GM10266 (cell line): ENCODE measurements at regions not wholly inside any gene's neighbourhood (a gene's known extent, or its start where the extent isn't known, plus 50 kb on each side); places are given as distances from the start of the nearest gene placed in this dataset.

Source experiments
- DNase-seq: peaks from one replicate; pipeline ENCODE4 v3.0.0; 2012; ENCODE audit errors: extremely low spot score
- TF ChIP-seq, protein P1 (sequence below): IDR thresholded peaks from 2 replicates; pipeline ENCODE4 v1.5.1; 2012; ENCODE audit warnings: mild to moderate bottlenecking, low read depth; ENCODE audit not compliant: control insufficient read depth, insufficient read depth; ENCODE audit errors: missing control alignments

DNA sequence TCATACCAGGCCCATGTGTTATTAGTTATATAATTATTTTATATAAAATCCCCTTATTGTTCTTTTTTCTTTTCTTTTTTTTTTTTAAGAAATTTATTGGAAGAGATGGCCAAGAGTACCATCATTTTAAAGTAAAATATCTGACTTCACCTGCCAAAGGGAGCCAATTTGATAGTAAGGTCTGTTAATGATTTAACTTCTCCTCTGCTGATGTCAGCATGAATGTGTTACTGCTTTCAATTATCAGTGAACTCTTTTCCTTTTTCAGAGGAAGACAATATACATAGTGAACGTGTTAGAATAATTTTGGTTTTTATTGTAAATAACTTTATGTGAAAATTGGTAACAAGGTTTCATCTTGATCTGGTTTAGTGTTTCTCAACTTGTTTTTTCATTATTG lies 409.6 kb downstream of the SH3GL2 start:
- DNase-seq: no peak
- TF ChIP-seq, protein P1, sequence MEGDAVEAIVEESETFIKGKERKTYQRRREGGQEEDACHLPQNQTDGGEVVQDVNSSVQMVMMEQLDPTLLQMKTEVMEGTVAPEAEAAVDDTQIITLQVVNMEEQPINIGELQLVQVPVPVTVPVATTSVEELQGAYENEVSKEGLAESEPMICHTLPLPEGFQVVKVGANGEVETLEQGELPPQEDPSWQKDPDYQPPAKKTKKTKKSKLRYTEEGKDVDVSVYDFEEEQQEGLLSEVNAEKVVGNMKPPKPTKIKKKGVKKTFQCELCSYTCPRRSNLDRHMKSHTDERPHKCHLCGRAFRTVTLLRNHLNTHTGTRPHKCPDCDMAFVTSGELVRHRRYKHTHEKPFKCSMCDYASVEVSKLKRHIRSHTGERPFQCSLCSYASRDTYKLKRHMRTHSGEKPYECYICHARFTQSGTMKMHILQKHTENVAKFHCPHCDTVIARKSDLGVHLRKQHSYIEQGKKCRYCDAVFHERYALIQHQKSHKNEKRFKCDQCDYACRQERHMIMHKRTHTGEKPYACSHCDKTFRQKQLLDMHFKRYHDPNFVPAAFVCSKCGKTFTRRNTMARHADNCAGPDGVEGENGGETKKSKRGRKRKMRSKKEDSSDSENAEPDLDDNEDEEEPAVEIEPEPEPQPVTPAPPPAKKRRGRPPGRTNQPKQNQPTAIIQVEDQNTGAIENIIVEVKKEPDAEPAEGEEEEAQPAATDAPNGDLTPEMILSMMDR: no peak

DNA sequence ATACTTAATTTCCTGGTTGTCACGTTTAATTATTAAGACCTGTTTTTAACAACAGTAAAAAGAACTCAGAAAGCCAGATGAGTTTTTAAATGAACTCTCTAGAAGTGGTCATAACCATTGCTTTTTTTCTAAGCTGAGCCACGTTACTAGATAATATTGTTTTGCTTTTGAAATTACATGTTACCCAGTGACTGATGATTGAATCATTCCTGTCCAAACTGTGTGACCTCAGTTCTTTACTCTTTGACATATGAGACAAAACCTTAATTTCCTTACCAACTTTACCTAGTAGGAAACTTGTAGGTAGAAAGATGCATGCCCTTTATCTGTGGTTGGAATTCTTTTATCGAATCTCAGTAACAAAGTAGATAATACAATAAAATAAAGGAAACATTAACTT lies 411.7 kb downstream of the SH3GL2 start:
- TF ChIP-seq, protein P1: no peak

DNA sequence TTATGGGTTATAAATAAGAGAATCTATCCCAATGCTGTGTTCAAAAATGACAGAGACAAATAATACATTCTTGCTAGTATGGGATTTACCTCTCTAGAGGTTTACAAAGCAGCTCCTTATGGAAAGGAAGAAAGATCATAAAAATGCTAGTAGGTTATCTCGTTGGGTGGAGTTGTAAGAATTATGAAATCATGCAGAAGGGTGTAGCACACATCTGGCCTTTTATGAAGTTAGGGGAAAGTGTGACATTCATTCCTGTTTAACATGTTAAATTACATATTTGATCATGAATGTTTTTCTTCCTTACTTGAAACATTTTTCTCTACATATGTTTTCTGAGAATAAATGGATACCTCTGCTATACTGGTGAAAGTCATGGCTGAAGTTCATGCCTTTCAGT lies 414.2 kb downstream of the SH3GL2 start:
- DNase-seq: no peak
- TF ChIP-seq, protein P1: no peak

More for the DNA sequence above, 411.7 kb downstream of the SH3GL2 start:
- DNase-seq: no peak

DNA sequence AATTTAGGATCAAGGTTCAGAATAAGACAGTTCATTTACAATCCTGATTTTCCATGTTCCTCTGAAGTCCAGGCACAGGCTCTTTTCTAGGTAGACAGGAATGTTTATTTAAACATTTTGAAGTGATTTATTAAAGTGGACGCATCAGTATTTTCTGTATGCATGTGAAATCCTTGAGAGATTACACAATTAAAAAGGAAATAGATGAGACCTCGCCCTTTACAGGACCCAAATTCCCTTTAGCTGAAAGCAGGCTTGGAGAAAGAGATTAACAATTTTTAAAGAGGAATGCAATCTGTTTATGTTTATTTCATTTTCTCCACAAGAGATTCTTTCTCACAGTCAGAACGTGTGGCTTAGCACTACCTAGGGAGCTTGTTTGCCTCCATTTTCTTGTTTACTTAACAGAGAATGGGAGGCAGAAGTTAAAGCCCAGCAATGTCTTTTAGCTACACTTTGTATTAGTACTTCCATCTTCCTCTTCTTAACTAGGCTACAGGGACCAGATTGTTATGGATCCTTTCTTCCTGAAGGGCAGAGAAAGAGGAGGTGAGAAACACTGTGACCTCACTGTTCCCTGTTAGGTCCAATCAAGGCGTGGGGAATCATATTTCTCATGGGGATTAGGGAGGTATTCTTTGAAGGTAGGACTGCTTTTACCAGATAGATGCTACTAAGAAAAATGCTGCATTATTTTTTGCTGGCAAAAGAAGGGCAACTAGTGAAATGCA lies 416.0 kb downstream of the SH3GL2 start:
- TF ChIP-seq, protein P1: no peak
- DNase-seq: no peak

DNA sequence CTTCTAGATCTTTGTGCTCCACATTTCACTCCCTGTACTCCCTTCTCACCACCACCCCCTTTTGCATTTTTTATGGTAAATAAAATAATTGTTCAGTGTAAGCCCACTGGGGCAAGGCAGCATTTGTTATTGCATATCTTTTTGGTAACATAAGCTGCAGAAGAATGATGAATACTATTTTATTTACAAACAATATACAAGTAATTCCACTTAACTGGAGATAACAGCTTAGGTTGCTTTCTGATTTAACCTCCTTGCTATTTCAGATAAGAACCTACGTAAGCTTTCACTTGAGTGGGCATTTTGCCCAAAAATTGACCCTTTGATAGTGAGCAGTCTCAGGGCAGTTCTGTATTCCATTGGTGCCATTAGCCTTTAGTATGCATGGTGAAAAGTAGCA lies 417.9 kb downstream of the SH3GL2 start:
- TF ChIP-seq, protein P1: no peak
- DNase-seq: no peak

DNA sequence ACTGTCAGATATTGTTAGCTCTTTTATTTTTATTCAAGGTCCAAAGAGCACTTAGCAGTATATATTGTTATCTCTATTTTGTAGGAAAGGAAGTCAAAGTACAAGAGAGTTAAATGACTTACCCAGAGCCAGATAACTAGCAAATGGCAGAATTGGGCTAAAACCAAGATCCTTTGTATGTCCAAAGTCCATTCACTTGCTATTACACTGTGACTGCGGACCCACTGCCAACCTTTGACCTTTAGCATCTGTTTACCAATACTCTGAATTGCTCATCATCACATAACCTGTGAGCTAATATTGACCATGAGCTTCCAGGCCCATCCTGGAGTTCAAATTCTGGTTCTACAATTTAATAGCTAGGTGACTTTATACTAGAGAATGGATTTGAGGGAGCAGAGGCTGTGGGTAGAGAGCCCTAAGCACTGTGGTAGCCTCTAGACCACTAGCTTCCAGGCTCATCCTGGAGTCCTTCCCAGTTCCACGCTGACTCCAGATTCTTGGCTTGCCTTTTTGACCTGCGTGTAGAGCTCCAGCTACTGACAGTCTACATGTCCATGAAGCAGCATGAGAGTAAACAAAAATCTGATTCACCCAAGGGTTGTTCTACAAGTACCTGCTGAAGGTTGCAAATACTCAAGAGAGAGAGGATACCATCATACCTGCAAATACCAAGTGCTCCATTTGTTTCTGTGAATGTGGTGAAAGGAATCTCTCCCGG lies 424.0 kb downstream of the SH3GL2 start:
- TF ChIP-seq, protein P1: no peak
- no peak for DNase-seq

DNA sequence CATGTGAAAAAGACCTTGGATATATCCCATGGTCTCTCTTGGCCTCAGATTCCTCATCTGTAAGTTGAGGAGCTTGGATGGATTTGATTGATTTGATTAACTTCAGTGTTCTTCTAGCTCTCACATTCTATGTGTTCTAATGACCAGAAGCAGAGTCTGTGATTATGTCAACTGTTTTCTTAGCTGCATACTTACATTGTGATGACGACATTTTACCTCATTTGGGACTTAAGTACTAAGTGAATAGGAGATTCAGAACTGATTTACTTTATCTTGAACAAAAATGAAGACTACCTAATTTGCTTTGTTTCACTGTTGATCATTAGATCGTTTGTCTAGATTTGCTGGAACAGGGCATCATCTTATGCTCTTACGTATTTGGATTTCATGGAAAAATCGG lies 427.7 kb downstream of the SH3GL2 start:
- TF ChIP-seq, protein P1: no peak
- no peak for DNase-seq
